Gastrocnemius medialis (tissue), 4 donors: ENCODE measurements at regions not wholly inside any gene's neighbourhood (a gene's known extent, or its start where the extent isn't known, plus 50 kb on each side); places are given as distances from the start of the nearest gene placed in this dataset.

Experiments
- ATAC-seq, 2 donors: fragments of 150-250 bp; one replicate each; pipeline ENCODE4 v1.9.1; 2016
- DNase-seq, 2 donors: peaks; one replicate each; pipeline ENCODE4 v3.0.0-alpha.2; 2019
- H3K27ac ChIP-seq, 4 donors: fragments of 200-600 bp; sonication (generic); 1 replicate in 1 of 4; 2 replicates in 3 of 4; pipeline ENCODE4 v1.5.1; 2016 to 2018; ENCODE audit warnings: mild to moderate bottlenecking in 2 of 4, moderate library complexity in 1 of 4
- H3K27me3 ChIP-seq, 3 donors: fragments of 200-600 bp; sonication (generic) in 2 of 3; 1 replicate in 1 of 3; 2 replicates in 2 of 3; pipeline versions ENCODE4 v1.5.1 to v1.6.0; 2016 to 2019; ENCODE audit warnings: mild to moderate bottlenecking in 1 of 3, moderate library complexity in 1 of 3
- H3K36me3 ChIP-seq, 2 donors: fragments of 200-600 bp; sonication (generic) in 1 of 2; one replicate each; pipeline ENCODE4 v1.5.1; 2017 to 2018
- H3K4me1 ChIP-seq, 2 donors: fragments of 200-600 bp; sonication (generic) in 1 of 2; one replicate each; pipeline ENCODE4 v1.5.1; 2016 to 2017; ENCODE audit warnings: mild to moderate bottlenecking in 2 of 2
- H3K4me3 ChIP-seq, 4 donors: fragments of 200-600 bp; sonication (generic) in 3 of 4; 1 replicate in 1 of 4; 2 replicates in 3 of 4; pipeline ENCODE4 v1.5.1; 2016 to 2019; ENCODE audit warnings: mild to moderate bottlenecking in 2 of 4
- H3K9me3 ChIP-seq, 3 donors: fragments of 200-600 bp; sonication (generic) in 2 of 3; 1 replicate in 1 of 3; 2 replicates in 2 of 3; pipeline ENCODE4 v1.5.1; 2016 to 2019
- POLR2A ChIP-seq, 2 donors: fragments of 450-650 bp; IDR thresholded peaks; one replicate each; pipeline ENCODE4 v1.6.1; 2017; ENCODE audit warnings: antibody characterized with exemption in 2 of 2, mild to moderate bottlenecking in 2 of 2, moderate library complexity in 2 of 2
- in situ Hi-C, 4 donors: fragments of 200-750 bp; cut with MboI; loops; one replicate each; pipeline versions ENCODE4 v1.15.0 to v1.8.0; 2017; ENCODE audit warnings: low sequenced_read_pairs in 4 of 4
- intact Hi-C: fragments of 100-400 bp; cut with DNase I; formaldehyde crosslinking; loops from one replicate; pipeline ENCODE4 v1.15.1; 2023; ENCODE audit warnings: low total_unique reads
- TF ChIP-seq, protein P1 (sequence below), 5 experiments: fragments of 450-650 bp in 3 of 5; fragments of 200-600 bp in 2 of 5; sonication (generic) in 2 of 5; IDR thresholded peaks in 4 of 5; conservative IDR thresholded peaks in 1 of 5; 1 replicate in 4 of 5; 2 replicates in 1 of 5; pipeline ENCODE4 v1.5.1; 2016 to 2019; ENCODE audit warnings: antibody characterized with exemption in 5 of 5, mild to moderate bottlenecking in 3 of 5, moderate library complexity in 3 of 5

DNA sequence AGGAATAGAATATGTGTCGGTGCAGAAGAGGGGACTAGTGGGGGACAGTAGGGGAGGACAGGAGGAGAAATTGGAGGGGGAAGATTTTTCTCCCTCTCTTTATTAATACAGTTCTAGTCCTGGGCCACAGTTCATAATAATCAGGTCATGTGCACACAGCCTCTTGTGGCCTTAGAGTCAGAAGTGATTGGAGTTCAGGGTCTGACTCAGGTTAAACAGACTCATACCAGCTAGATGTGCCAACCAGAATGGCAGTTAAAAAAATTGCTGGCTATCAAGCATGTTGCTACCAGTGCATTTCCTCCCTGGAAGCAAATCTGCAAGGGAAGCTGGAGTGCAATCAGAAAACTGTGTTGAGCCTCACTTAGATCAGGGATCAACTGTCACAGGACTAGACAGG lies 132.7 kb upstream of the MAP1B start:
- no peaks in the 10 kb centered on the region for H3K4me1 ChIP-seq
- H3K27ac ChIP-seq: peak overlapping the region in 3 of 4 donors; percentile 54 to 59 (median 57)
- ATAC-seq (peak in 1 of 2 donors; percentile 31), DNase-seq (no peak)
- no peaks in the 10 kb centered on the region for H3K36me3 ChIP-seq
- H3K4me3 ChIP-seq: no peak overlapping the region
- no peaks in the 10 kb centered on the region for H3K27me3 ChIP-seq
- in situ Hi-C loops: no loop called here
- intact Hi-C loops: no loop called here
- TF ChIP-seq, protein P1, sequence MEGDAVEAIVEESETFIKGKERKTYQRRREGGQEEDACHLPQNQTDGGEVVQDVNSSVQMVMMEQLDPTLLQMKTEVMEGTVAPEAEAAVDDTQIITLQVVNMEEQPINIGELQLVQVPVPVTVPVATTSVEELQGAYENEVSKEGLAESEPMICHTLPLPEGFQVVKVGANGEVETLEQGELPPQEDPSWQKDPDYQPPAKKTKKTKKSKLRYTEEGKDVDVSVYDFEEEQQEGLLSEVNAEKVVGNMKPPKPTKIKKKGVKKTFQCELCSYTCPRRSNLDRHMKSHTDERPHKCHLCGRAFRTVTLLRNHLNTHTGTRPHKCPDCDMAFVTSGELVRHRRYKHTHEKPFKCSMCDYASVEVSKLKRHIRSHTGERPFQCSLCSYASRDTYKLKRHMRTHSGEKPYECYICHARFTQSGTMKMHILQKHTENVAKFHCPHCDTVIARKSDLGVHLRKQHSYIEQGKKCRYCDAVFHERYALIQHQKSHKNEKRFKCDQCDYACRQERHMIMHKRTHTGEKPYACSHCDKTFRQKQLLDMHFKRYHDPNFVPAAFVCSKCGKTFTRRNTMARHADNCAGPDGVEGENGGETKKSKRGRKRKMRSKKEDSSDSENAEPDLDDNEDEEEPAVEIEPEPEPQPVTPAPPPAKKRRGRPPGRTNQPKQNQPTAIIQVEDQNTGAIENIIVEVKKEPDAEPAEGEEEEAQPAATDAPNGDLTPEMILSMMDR (IDR thresholded peaks at IDR 0.05 in 4 of 5, conservative IDR thresholded peaks at IDR 0.05 in 1 of 5): no peak
- no peak for TF ChIP-seq POLR2A (IDR thresholded peaks at IDR 0.05)
- H3K9me3 ChIP-seq: no peaks in the 10 kb centered on the region

DNA sequence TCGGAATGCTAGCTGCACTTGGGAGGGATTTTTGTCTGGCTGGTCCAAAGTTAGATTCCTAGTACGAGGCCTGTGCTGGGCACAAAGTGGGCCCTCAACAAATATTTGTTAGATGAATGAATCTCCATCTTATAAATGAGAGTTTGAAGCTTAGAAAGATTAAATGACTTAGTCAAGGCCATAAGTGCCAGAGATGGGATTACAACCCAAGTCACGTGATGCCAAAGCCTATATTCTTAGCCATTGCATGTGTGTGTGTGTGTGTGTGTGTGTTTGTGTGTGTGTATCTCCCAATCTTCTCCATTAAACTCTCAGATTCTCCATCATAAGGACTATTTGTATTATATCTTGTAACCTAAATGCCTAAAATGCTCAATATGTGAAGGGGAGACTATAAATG lies 130.8 kb upstream of the MAP1B start:
- H3K4me1 ChIP-seq: no peaks in the 10 kb centered on the region
- TF ChIP-seq, protein P1 (IDR thresholded peaks at IDR 0.05 in 4 of 5, conservative IDR thresholded peaks at IDR 0.05 in 1 of 5): no peak
- TF ChIP-seq POLR2A (IDR thresholded peaks at IDR 0.05): no peak
- ATAC-seq (no peak), DNase-seq (no peak)
- H3K27ac ChIP-seq: peak overlapping the region in 1 of 4 donors; percentile 21
- no peak overlapping the region for H3K4me3 ChIP-seq
- H3K36me3 ChIP-seq: no peaks in the 10 kb centered on the region
- no peaks in the 10 kb centered on the region for H3K9me3 ChIP-seq
- intact Hi-C loops (no loop called here), in situ Hi-C loops (no loop called here)
- no peaks in the 10 kb centered on the region for H3K27me3 ChIP-seq

DNA sequence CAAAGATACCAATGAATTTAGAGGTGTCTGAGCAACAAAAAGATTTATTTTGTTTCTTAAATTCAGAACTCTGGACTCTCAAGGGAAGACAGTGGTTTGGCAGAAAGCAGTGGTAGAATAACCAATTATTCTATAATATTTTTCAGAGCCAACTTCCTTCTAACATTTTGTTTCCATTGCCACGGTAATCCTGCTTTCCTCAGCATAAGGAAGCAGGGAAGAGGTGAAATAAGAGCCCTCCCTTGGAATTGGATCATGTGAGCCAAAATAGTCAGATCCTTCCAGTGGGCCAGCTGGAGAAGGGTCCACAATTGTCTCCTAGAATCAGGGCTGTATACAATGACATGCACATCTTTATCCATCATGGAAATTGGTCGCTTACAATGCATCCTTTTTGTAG lies 130.0 kb upstream of the MAP1B start:
- no peaks in the 10 kb centered on the region for H3K9me3 ChIP-seq
- DNase-seq: no peak
- intact Hi-C loops: no loop called here
- H3K4me3 ChIP-seq: no peak overlapping the region
- in situ Hi-C loops: no loop called here
- no peak for ATAC-seq
- no peaks in the 10 kb centered on the region for H3K4me1 ChIP-seq
- H3K27ac ChIP-seq: peak overlapping the region in 1 of 4 donors; percentile 18
- H3K27me3 ChIP-seq: no peaks in the 10 kb centered on the region
- TF ChIP-seq POLR2A (IDR thresholded peaks at IDR 0.05): no peak
- TF ChIP-seq, protein P1 (IDR thresholded peaks at IDR 0.05 in 4 of 5, conservative IDR thresholded peaks at IDR 0.05 in 1 of 5): no peak
- H3K36me3 ChIP-seq: no peaks in the 10 kb centered on the region

DNA sequence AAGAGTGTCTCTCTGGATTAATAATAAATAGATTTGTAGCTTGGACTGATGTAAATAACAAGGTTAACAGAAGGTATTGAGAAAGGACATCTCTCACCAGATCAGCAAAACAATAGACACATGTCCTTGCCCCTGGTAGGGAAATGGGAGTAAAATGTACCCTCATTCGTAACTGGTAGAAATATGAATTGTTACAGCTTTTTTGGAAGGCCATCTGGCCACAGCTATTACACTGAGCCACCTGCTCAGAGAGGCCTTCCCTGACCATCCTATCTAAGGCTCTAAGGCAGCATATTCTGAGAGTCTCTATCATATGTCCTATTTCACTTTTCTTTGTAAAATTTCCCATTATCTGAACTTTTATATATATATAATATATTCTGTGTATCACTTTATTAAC lies 129.1 kb upstream of the MAP1B start:
- no peaks in the 10 kb centered on the region for H3K4me1 ChIP-seq
- TF ChIP-seq, protein P1 (IDR thresholded peaks at IDR 0.05 in 4 of 5, conservative IDR thresholded peaks at IDR 0.05 in 1 of 5): no peak
- no peak for TF ChIP-seq POLR2A (IDR thresholded peaks at IDR 0.05)
- DNase-seq: no peak
- no peak overlapping the region for H3K4me3 ChIP-seq
- intact Hi-C loops (no loop called here), in situ Hi-C loops (no loop called here)
- ATAC-seq: no peak
- no peaks in the 10 kb centered on the region for H3K27me3 ChIP-seq
- no peak overlapping the region for H3K27ac ChIP-seq
- H3K9me3 ChIP-seq: no peaks in the 10 kb centered on the region
- no peaks in the 10 kb centered on the region for H3K36me3 ChIP-seq

DNA sequence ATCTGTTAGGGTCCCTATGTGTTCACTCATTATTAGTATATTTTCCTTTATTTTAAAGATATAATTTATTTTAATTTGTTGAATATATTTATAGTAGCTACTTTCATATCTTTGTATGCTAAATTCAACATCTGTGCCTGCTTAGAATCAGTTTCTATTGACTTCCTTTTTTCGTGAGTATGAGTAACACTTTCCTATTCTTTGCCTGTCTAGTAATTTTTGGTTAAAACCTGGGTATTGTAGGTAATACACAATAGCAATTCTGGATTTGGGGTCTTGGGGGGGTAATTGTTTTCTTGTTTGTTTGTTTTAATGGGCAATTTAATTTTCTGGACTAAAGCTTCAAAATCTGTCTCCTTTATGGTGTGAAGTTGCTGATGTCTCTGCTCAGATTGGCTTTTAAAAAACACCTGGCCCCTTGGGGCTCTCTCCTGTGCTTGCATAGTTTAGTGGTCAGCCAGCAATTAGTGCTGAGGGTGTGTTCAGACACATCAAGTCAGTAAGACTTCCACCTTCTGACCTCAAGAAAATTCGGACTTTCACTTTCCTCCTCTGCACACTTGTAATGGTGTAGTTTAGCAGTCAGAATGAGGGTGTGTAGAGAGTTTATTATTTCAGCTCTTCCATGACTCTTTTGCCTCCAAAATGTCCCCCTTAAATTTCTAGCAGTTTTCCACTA lies 124.4 kb upstream of the MAP1B start:
- DNase-seq: no peak
- TF ChIP-seq, protein P1 (IDR thresholded peaks at IDR 0.05 in 4 of 5, conservative IDR thresholded peaks at IDR 0.05 in 1 of 5): no peak
- TF ChIP-seq POLR2A (IDR thresholded peaks at IDR 0.05): no peak
- no peak for ATAC-seq
- intact Hi-C loops (no loop called here), in situ Hi-C loops (no loop called here)
- H3K27ac ChIP-seq: no peak overlapping the region
- H3K27me3 ChIP-seq: no peaks in the 10 kb centered on the region
- H3K4me1 ChIP-seq: no peaks in the 10 kb centered on the region
- H3K36me3 ChIP-seq: no peaks in the 10 kb centered on the region
- no peaks in the 10 kb centered on the region for H3K9me3 ChIP-seq
- no peak overlapping the region for H3K4me3 ChIP-seq
